ENCODE measurements at regions not wholly inside any gene's neighbourhood (a gene's known extent, or its start where the extent isn't known, plus 50 kb on each side); places are given as distances from the start of the nearest gene placed in this dataset.

DNA sequence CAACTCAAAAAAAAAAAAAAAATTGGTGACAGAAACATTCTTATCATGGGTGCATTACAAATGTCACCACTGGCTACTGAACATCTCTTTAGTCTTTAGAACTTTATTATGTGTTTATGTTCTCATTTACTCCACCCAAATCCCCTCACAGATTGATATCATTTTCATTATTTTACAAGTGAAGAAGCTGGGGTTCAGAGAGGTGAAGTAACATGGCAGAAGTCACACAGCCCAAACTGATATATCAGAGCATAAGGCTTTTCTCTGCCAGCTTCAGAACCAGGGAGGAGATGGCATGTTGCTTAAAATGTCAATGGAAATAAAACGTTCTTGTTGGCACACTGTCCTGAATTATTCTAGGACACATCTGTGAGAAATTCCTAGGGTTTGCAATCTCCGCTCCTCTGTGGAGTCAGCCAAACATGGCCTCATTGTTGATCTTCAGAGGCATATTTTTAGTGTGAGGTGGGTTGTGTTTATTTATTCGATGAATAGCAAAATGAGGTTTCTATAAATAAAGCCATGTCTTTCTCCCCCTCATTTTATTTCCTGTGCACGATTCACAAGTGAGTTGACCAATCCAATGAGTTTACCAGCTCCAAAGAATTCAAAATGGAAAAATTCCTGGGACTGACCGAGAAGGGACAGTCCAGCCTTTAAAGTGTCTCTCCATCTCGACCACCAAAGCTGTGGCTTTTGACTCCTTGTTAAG is 72.9 kb upstream of the ANO1 start:
- intact Hi-C loops (cut with micrococcal nuclease) = no loop called here
- Histone ChIP-seq H3K4me3 (ENCODE audit: low read length in 2 of 2) (no peak overlapping the region), H3K27me3 (ENCODE audit: insufficient read depth, low read length) (no peaks in the 10 kb centered on the region), H3K9me3 (ENCODE audit: control insufficient read depth in 1 of 2, low read length in 2 of 2) (no peaks in the 10 kb centered on the region), H3K36me3 (ENCODE audit: insufficient read depth, low read length) (no peaks in the 10 kb centered on the region), H3K27ac (ENCODE audit: low read depth, low read length) (no peak overlapping the region), H3K4me1 (ENCODE audit: insufficient read depth, low read length) (no peaks in the 10 kb centered on the region)
- ChIA-PET CTCF (ENCODE audit: partially characterized antibody) (no interaction called here), POLR2A (ENCODE audit: partially characterized antibody) (no interaction called here)
- no peak for DNase-seq
- H3K27ac Mint-ChIP-seq = no peak overlapping the region
- no peaks in the 10 kb centered on the region for H3K36me3 Mint-ChIP-seq
- H3K4me3 Mint-ChIP-seq = no peak overlapping the region
- no peaks in the 10 kb centered on the region for H3K9me3 Mint-ChIP-seq
- no peaks in the 10 kb centered on the region for H3K4me1 Mint-ChIP-seq
- peaks cover 1 to 2% of the 10 kb centered on the region in 2 donors for H3K27me3 Mint-ChIP-seq

DNA sequence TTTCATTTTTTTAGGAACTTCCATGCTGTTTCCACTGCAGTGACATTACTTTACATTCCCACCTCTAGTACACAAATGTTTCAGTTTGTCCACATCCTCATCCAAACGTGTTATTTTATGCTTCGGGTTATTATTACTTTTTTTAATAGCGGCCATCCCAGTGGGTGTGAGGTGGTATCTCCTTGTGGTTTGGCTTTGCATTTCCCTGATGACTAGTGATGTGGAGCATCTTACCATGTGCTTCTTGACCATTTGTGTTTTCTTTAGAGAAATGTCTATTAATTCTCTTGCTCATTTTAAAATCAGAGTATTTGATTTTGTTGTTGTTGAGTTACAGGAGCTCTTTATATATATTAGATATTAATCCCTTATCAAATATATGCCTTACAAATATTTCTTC is 70.3 kb upstream of the ANO1 start:
- H3K36me3 Mint-ChIP-seq = no peaks in the 10 kb centered on the region
- no peaks in the 10 kb centered on the region for H3K27me3 ChIP-seq (ENCODE audit: insufficient read depth, low read length)
- H3K4me3 Mint-ChIP-seq = no peak overlapping the region
- CTCF ChIA-PET (ENCODE audit: partially characterized antibody) = no interaction called here
- H3K27ac Mint-ChIP-seq = no peak overlapping the region
- no peaks in the 10 kb centered on the region for H3K36me3 ChIP-seq (ENCODE audit: insufficient read depth, low read length)
- no peak overlapping the region for H3K4me3 ChIP-seq (ENCODE audit: low read length in 2 of 2)
- H3K27me3 Mint-ChIP-seq = peaks cover 1 to 2% of the 10 kb centered on the region in 2 donors
- intact Hi-C loops (cut with micrococcal nuclease) = no loop called here
- H3K27ac ChIP-seq (ENCODE audit: low read depth, low read length) = no peak overlapping the region
- POLR2A ChIA-PET (ENCODE audit: partially characterized antibody) = no interaction called here
- no peaks in the 10 kb centered on the region for H3K4me1 Mint-ChIP-seq
- no peaks in the 10 kb centered on the region for H3K4me1 ChIP-seq (ENCODE audit: insufficient read depth, low read length)
- H3K9me3 Mint-ChIP-seq = no peaks in the 10 kb centered on the region
- no peak for DNase-seq
- H3K9me3 ChIP-seq (ENCODE audit: control insufficient read depth in 1 of 2, low read length in 2 of 2) = no peaks in the 10 kb centered on the region

DNA sequence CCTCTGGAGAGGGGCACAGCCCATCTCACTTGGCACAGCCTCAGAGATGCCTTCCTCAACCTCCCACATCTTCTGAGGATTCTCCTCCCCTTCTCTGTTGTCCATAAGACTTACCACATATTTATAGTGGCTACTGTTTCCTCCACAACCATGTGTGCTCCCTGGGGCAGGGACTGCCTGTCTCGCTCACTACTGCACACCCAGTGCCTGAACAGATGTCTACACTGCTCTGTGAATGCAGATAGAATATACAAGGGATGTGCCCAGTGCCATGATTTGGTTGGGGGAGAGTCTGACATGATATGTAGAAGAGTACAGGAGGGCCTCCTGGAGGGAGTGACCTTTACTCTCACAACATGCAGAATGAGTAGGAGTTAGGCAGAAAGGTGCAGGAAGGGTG is 67.3 kb upstream of the ANO1 start:
- Histone ChIP-seq H3K4me1 (ENCODE audit: insufficient read depth, low read length) (no peaks in the 10 kb centered on the region), H3K36me3 (ENCODE audit: insufficient read depth, low read length) (no peaks in the 10 kb centered on the region), H3K9me3 (ENCODE audit: control insufficient read depth in 1 of 2, low read length in 2 of 2) (no peaks in the 10 kb centered on the region), H3K27me3 (ENCODE audit: insufficient read depth, low read length) (no peaks in the 10 kb centered on the region), H3K4me3 (ENCODE audit: low read length in 2 of 2) (no peak overlapping the region), H3K27ac (ENCODE audit: low read depth, low read length) (no peak overlapping the region)
- Mint-ChIP-seq H3K4me3 (no peak overlapping the region), H3K9me3 (no peaks in the 10 kb centered on the region), H3K27ac (no peak overlapping the region), H3K36me3 (no peaks in the 10 kb centered on the region), H3K4me1 (no peaks in the 10 kb centered on the region), H3K27me3 (peaks cover 1 to 2% of the 10 kb centered on the region in 2 donors)
- no peak for DNase-seq
- CTCF ChIA-PET (ENCODE audit: partially characterized antibody) = no interaction called here
- POLR2A ChIA-PET (ENCODE audit: partially characterized antibody) = no interaction called here
- intact Hi-C loops (cut with micrococcal nuclease) = no loop called here

DNA sequence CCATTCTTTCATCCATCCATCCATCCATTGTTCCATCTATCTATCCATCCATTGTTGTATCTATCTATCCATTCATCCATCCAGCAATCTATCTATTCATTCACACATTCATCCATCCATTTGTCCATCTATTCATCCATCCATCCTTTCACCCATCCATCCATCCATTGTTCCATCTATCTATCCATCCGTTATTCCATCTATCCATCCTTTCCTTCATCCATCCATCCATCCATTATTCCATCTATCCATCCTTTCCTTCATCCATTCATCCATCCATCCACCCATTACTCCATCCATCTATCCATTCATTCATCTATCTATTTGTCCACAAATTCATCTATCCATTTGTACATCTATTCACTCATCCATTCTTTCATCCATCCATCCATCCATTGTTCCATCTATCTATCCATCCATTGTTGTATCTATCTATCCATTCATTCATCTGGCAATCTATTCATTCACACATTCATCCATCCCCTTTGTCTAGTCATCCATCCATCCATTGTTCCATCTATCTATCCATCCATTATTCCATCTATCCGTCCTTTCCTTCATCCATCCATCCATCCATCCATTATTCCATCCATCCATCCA is 65.9 kb upstream of the ANO1 start:
- CTCF ChIA-PET (ENCODE audit: partially characterized antibody) = no interaction called here
- Mint-ChIP-seq H3K9me3 (no peaks in the 10 kb centered on the region), H3K4me1 (no peaks in the 10 kb centered on the region), H3K4me3 (no peak overlapping the region), H3K36me3 (no peaks in the 10 kb centered on the region), H3K27me3 (peaks cover 3 to 4% of the 10 kb centered on the region in 2 donors), H3K27ac (no peak overlapping the region)
- H3K36me3 ChIP-seq (ENCODE audit: insufficient read depth, low read length) = no peaks in the 10 kb centered on the region
- no peaks in the 10 kb centered on the region for H3K9me3 ChIP-seq (ENCODE audit: control insufficient read depth in 1 of 2, low read length in 2 of 2)
- no peak overlapping the region for H3K27ac ChIP-seq (ENCODE audit: low read depth, low read length)
- no peak for DNase-seq
- H3K4me3 ChIP-seq (ENCODE audit: low read length in 2 of 2) = no peak overlapping the region
- no peaks in the 10 kb centered on the region for H3K27me3 ChIP-seq (ENCODE audit: insufficient read depth, low read length)
- intact Hi-C loops (cut with micrococcal nuclease) = no loop called here
- H3K4me1 ChIP-seq (ENCODE audit: insufficient read depth, low read length) = no peaks in the 10 kb centered on the region
- POLR2A ChIA-PET (ENCODE audit: partially characterized antibody) = no interaction called here

DNA sequence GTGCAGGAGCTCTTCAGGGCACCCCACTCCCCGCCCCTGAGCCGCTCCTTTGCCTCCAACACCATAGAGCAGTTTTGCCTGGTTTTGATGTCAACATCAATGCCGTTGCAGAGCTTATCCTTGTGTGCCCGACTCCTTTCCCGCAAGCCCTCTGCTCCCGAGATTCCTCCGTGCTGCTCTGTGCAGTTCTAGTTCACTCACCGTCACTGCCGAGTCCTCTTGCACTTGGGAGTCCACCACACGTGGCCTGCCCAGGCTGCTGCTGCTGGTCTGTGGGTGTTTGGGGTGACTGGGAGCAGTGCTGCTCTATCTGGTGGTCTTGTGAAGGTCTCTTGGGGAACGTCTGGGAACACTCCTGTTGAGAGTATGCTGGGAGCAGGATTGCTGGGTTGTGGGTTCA is 63.8 kb upstream of the ANO1 start:
- Mint-ChIP-seq H3K4me3 (no peak overlapping the region), H3K4me1 (no peaks in the 10 kb centered on the region), H3K27ac (no peak overlapping the region), H3K27me3 (peaks cover 2 to 11% of the 10 kb centered on the region in 2 donors), H3K9me3 (no peaks in the 10 kb centered on the region), H3K36me3 (no peaks in the 10 kb centered on the region)
- ChIA-PET POLR2A (ENCODE audit: partially characterized antibody) (no interaction called here), CTCF (ENCODE audit: partially characterized antibody) (no interaction called here)
- intact Hi-C loops (cut with micrococcal nuclease) = no loop called here
- Histone ChIP-seq H3K4me3 (ENCODE audit: low read length in 2 of 2) (no peak overlapping the region), H3K27ac (ENCODE audit: low read depth, low read length) (no peak overlapping the region), H3K27me3 (ENCODE audit: insufficient read depth, low read length) (no peaks in the 10 kb centered on the region), H3K36me3 (ENCODE audit: insufficient read depth, low read length) (no peaks in the 10 kb centered on the region), H3K4me1 (ENCODE audit: insufficient read depth, low read length) (no peaks in the 10 kb centered on the region), H3K9me3 (ENCODE audit: control insufficient read depth in 1 of 2, low read length in 2 of 2) (no peaks in the 10 kb centered on the region)
- no peak for DNase-seq

DNA sequence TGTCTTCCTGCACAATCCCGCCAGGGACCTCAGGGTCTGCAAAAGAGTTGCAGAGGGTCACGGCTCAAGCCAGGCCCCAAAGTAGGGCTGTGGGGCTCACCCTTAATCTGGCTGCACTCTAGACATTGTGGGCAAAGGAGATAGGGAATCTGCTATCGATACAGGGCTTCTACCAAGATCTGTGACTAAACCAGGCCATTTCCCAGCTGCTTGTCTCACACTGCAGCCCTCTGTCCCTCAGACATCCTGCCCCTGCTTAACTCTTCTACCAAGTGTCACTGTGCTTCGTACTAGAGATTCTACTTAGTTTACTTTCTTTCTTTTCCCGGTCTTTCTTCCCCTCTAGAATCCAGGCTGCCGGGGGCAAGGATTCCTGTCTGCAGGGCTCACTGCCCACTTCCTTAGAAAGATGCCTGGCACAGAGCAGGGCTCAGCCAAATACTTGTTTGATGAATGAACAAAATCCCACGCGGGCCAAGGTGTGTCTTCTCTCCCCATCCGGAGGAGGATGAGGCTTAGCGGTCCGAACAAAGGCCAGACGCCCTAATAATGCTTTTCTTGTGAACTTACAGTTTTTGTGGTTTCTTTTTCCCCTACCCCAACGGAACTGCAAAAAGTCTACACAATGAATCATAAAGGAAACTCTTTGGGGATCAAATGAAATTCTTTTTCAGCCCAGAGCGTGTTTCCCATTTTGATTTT is 61.3 kb upstream of the ANO1 start:
- H3K27me3 ChIP-seq (ENCODE audit: insufficient read depth, low read length) = no peaks in the 10 kb centered on the region
- intact Hi-C loops (cut with micrococcal nuclease) = no loop called here
- Mint-ChIP-seq H3K27ac (peak overlapping the region in 1 of 7 donors; percentile 64), H3K27me3 (peaks cover 5 to 12% of the 10 kb centered on the region in 2 donors), H3K9me3 (no peaks in the 10 kb centered on the region), H3K4me3 (no peak overlapping the region), H3K36me3 (no peaks in the 10 kb centered on the region), H3K4me1 (no peaks in the 10 kb centered on the region)
- H3K9me3 ChIP-seq (ENCODE audit: control insufficient read depth in 1 of 2, low read length in 2 of 2) = no peaks in the 10 kb centered on the region
- no peak overlapping the region for H3K27ac ChIP-seq (ENCODE audit: low read depth, low read length)
- POLR2A ChIA-PET (ENCODE audit: partially characterized antibody) = no interaction called here
- H3K36me3 ChIP-seq (ENCODE audit: insufficient read depth, low read length) = no peaks in the 10 kb centered on the region
- CTCF ChIA-PET (ENCODE audit: partially characterized antibody) = no interaction called here
- H3K4me1 ChIP-seq (ENCODE audit: insufficient read depth, low read length) = no peaks in the 10 kb centered on the region
- H3K4me3 ChIP-seq (ENCODE audit: low read length in 2 of 2) = no peak overlapping the region
- no peak for DNase-seq

DNA sequence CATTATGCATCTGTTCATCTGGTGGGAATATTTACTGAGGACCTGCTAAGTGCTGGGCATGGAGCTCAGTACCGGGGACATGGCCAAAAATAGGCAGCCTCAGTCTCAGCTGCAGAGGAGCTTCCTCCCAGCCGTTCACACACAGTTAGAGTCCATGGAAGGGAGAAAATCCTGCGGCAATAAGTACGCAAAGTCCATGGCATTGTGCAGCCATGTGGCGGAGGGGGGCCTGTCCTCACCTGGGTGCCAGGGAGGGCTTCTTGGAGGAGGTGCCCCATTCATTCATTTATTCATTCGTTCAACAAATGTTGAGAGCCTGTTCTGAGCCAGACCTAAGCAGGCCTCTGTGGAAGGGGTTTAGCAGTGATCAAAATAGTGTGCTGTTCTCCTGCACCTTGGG is 59.3 kb upstream of the ANO1 start:
- intact Hi-C loops (cut with micrococcal nuclease) = no loop called here
- Histone ChIP-seq H3K36me3 (ENCODE audit: insufficient read depth, low read length) (no peaks in the 10 kb centered on the region), H3K27me3 (ENCODE audit: insufficient read depth, low read length) (no peaks in the 10 kb centered on the region), H3K4me3 (ENCODE audit: low read length in 2 of 2) (no peak overlapping the region), H3K4me1 (ENCODE audit: insufficient read depth, low read length) (no peaks in the 10 kb centered on the region), H3K9me3 (ENCODE audit: control insufficient read depth in 1 of 2, low read length in 2 of 2) (no peaks in the 10 kb centered on the region), H3K27ac (ENCODE audit: low read depth, low read length) (no peak overlapping the region)
- ChIA-PET POLR2A (ENCODE audit: partially characterized antibody) (no interaction called here), CTCF (ENCODE audit: partially characterized antibody) (no interaction called here)
- Mint-ChIP-seq H3K9me3 (peaks cover 0 to 4% (median 0%) of the 10 kb centered on the region in 8 donors), H3K27me3 (peaks cover 5 to 15% of the 10 kb centered on the region in 2 donors), H3K36me3 (no peaks in the 10 kb centered on the region), H3K4me1 (no peaks in the 10 kb centered on the region), H3K27ac (no peak overlapping the region), H3K4me3 (no peak overlapping the region)
- no peak for DNase-seq

Data from CD4-positive, alpha-beta memory T cell (primary cell).